Fibroblast of mammary gland (primary cell): ENCODE measurements at regions not wholly inside any gene's neighbourhood (a gene's known extent, or its start where the extent isn't known, plus 50 kb on each side); places are given as distances from the start of the nearest gene placed in this dataset.
A peak's percentile ranks its signal among the peaks of the same experiment; 100 is the strongest.

Experiments
- DNase-seq: peaks from one replicate; pipeline ENCODE4 v3.0.0-alpha.2; 2010; ENCODE audit warnings: low read depth
- H3K4me3 ChIP-seq: 2 replicates; pipeline ENCODE4 v1.5.1; 2011; ENCODE audit warnings: low read depth, mild to moderate bottlenecking, low read length, moderate library complexity; ENCODE audit not compliant: control insufficient read depth
- TF ChIP-seq, protein P1 (sequence below): conservative IDR thresholded peaks from 2 replicates; pipeline ENCODE4 v1.5.1; 2011; ENCODE audit warnings: low read depth, low read length, inconsistent platforms; ENCODE audit not compliant: control insufficient read depth, insufficient read depth

DNA sequence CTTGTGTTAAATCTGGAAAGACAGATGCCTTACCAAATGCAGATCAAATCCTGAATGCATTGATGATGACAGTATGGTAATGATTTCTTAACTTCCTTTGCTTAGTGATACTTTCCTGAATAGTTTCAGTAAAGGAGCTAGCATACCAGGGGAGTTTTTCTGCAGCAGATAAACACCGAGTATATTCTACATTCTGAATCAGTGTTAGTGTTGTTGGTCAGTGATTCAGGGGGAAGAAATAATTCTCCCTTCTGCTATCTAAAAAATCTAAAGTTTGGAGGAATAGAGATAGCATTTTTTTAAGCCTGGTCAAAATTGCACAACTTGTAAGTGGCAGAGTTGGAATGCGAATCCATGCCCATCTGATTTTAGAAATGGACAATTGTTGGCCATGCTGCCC lies 512.2 kb upstream of the MARCKS start:
- no peak for DNase-seq
- TF ChIP-seq, protein P1, sequence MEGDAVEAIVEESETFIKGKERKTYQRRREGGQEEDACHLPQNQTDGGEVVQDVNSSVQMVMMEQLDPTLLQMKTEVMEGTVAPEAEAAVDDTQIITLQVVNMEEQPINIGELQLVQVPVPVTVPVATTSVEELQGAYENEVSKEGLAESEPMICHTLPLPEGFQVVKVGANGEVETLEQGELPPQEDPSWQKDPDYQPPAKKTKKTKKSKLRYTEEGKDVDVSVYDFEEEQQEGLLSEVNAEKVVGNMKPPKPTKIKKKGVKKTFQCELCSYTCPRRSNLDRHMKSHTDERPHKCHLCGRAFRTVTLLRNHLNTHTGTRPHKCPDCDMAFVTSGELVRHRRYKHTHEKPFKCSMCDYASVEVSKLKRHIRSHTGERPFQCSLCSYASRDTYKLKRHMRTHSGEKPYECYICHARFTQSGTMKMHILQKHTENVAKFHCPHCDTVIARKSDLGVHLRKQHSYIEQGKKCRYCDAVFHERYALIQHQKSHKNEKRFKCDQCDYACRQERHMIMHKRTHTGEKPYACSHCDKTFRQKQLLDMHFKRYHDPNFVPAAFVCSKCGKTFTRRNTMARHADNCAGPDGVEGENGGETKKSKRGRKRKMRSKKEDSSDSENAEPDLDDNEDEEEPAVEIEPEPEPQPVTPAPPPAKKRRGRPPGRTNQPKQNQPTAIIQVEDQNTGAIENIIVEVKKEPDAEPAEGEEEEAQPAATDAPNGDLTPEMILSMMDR = no peak
- H3K4me3 ChIP-seq = no peak overlapping the region

DNA sequence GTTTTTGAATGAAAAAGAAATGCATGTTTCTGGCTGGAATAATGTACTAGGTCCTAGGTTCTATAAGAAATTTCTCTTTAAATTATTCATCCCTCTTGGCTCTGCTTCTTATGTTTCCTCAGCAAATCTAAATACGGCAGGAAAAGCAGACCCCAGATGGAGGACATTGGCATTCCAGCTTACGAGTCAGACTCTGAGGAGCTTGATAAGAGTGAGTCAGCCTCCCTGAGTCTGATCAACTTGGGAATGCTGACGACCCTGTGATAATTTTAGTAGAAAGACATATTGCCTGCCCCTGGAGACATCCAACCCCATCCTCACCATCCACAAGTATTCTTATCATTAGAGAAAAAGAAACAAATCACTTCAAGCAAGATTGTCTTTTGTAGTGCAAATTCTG lies 509.7 kb upstream of the MARCKS start:
- no peak overlapping the region for H3K4me3 ChIP-seq
- TF ChIP-seq, protein P1 = no peak
- peak; percentile 52 for DNase-seq

DNA sequence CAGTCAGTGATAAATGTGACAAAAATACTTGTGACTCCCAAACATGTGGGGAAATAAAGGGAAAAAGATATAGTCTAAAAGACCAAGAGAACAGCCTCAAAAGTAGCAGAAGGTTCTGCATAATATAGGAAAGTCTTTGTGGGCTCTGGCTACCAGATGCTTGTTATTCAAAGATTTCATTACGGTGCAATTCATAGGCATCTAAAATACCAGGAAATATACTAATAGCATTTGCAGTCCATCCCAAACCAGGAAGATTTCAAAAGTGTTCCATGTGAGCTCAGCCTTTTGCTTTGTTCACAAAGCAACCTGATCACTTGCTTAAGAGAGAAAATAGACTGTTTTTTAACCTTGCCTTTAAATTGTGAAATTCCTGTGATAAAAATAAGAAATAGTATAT lies 506.7 kb upstream of the MARCKS start:
- DNase-seq = peak; percentile 54
- TF ChIP-seq, protein P1 = no peak
- H3K4me3 ChIP-seq = no peak overlapping the region

DNA sequence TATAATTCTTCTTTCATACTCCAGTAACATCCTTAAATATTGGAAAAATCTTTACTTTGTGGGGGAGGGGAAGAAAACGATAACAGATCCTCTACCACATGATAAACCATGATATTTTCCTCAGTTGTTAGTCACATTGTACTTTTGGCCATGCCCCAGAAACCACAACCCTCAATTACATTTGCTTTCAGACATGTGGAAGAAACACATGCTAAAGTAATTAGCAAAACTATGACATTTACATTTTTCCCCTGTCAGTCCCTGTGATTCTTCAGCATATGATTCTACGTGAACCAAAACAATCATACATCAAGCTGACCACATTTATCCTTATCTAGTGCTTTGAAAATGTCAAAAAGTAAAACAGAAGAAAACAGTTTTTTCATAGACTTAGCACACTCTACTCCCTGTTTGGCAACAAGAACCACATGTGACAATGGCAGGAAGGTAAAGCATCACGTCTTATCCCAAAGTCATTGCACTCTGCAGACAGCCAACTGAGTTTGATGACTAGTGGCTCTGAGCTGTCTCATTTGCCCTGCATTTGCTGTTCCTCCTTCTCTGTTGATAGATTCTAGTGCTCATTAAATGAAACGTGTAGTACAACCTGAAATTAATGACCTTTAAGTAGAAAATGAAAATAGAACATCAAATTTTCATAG lies 505.8 kb upstream of the MARCKS start:
- TF ChIP-seq, protein P1 = no peak
- no peak overlapping the region for H3K4me3 ChIP-seq
- DNase-seq = peak; percentile 89

DNA sequence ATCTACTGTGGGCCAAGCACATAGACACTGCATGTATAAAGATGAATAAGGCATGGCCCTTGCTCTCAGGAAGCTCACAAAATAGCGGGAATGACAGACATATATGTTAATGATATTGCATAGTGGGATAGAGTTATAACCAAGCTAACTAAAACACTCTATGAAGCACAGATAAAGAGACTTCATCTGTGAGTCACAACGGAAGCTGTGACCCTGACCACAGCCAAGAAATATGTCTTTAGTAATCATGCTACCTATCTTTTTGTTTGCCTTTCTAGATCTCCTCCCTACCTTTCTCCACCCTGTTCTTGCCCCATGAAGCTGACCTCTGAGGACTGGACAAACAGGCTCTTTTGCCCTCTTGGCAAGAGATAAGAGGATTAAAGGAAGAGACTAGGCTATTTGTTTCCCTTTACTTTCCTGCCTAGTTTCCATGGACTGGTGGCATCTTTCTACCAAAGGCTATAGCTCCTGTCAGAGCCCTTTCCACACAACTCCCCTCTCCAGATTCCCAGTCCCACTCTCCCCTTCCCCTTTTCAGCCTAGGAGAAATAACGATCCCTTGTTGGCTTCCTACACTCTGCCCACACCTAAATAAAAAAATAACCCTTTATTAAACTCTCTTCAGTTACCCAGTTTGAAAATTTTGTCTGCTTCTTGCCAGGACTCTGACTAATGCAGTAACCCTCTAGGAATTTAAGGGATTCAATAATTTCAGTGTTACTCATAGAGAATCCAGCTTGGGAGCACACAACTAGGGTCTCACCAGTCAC lies 504.9 kb upstream of the MARCKS start:
- TF ChIP-seq, protein P1 = no peak
- DNase-seq = peak; percentile 72
- H3K4me3 ChIP-seq = no peak overlapping the region

DNA sequence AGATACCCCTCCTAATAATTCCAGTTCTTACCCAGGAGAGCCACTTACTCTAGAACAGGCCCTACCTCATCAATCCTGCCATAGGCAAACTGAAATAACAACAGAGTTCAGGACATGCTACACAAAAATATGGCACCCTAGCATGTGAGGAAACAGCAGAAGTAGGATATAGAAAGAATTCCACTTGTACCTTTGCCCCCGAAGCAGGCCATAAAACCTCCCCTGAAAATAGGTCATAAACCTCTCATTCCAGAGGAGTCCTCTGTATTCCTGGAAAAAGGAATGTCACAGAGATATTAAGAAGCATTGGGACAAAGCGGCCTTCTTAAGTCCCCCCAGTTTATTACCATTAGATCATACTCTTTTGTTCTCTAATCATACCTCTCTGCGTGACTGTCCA lies 504.3 kb upstream of the MARCKS start:
- no peak for DNase-seq
- no peak overlapping the region for H3K4me3 ChIP-seq
- TF ChIP-seq, protein P1 = no peak
